H54 (cell line): ENCODE measurements at regions not wholly inside any gene's neighbourhood (a gene's known extent, or its start where the extent isn't known, plus 50 kb on each side); places are given as distances from the start of the nearest gene placed in this dataset.

Experiments
- DNase-seq: peaks from one replicate; pipeline ENCODE4 v3.0.0; 2011; ENCODE audit warnings: low spot score, mixed read lengths; ENCODE audit not compliant: insufficient read length
- FAIRE-seq: peaks from 3 replicates; lab custom pipeline; 2011; peaks lifted over from hg19 to GRCh38; lab: Jason Lieb, UNC
- POLR2A ChIP-seq: IDR thresholded peaks from 2 replicates; pipeline ENCODE4 v1.6.1; 2011; ENCODE audit warnings: low read depth, mild to moderate bottlenecking, low read length

DNA sequence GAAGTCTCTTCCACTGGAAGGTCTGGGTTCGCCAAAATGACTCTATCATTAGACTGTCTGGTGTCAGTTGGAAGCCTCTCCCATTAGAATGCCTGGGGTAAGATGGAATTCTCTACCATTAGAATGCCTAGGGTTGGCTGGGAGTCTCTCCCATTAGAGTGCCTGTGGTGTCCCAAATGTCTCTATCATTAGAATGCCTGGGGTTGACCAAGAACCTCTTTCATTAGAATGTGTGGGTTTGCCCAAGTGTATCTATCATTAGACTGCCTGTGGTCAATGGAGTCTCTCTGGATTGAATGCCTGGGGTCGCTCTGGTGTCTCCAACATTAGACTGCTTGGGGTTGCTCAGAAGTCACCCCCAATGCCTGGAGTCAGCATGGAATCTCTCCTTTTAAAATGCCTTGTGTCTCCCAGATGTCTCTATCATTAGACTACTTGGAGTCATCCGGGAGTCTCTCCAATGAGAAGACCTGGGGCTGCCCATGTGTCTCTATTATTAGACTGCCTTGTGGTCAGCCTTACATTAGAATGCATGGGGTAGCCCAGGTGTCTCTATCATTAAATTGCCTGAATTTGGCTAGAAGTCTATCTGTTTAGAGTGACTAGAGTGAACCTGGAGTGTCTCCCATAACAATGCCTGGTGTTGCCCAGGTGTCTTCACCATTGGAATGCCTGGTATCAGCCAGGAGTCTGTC, 1518.4 kb downstream of the UQCRFS1 start:
- FAIRE-seq (no peak), DNase-seq (no peak)
- no peak for TF ChIP-seq POLR2A

GRCh38 chr19:27691991-27692390, 1521.0 kb downstream of the UQCRFS1 start:
- no peak for DNase-seq
- TF ChIP-seq POLR2A: no peak
- FAIRE-seq: no peak

GRCh38 chr19:27689734-27690241, 1523.2 kb downstream of the UQCRFS1 start:
- no peak for TF ChIP-seq POLR2A
- DNase-seq: no peak
- no peak for FAIRE-seq

GRCh38 chr19:27684293-27684692, 1528.7 kb downstream of the UQCRFS1 start:
- DNase-seq (no peak), FAIRE-seq (no peak)
- no peak for TF ChIP-seq POLR2A

GRCh38 chr19:27681972-27682371, 1531.0 kb downstream of the UQCRFS1 start:
- DNase-seq: no peak
- FAIRE-seq: no peak
- TF ChIP-seq POLR2A: no peak

DNA sequence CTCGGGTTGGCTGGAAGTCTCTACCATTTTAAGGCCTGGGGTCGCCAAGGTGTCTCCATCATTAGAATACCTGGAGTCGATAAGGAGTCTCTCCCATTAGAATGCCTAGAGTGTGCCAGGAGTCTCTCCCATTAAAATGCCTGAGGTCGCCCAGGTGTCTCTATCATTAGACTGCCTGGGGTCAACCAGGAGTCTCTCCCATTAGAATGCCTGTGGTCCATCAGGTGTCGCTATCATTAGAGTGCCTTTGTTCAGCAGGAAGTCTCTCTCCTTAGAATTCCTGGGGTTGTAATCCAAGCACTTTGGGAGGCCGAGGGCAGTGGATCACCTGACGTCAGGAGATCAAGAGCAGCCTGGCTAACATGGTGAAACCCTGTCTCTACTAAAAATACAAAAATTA, 1533.0 kb downstream of the UQCRFS1 start:
- TF ChIP-seq POLR2A: no peak
- FAIRE-seq (no peak), DNase-seq (no peak)

DNA sequence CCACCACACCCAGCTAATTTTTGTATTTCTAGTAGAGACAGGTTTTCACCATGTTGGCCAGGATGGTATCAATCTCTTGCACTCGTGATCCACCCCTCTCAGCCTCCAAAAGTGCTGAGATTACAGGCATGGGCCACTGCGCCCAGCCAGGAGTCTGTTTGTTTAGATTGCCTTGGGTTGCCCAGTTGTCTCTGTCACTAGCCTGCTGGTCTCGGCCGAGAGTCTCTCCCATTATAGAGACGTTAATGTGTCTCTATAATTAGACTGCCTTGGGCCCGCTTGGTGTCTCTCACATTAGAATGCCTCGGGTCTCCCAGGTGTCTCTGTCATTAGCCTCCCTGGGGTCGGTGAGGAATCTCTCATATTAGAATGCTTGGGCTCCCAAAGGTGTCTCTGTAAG, 1533.6 kb downstream of the UQCRFS1 start:
- FAIRE-seq: no peak
- no peak for TF ChIP-seq POLR2A
- no peak for DNase-seq

- no peak for TF ChIP-seq POLR2A
- FAIRE-seq: no peak
- no peak for DNase-seq
Measured at GRCh38 chr19:27676877-27677276, 1536.1 kb downstream of the UQCRFS1 start.

- no peak for TF ChIP-seq POLR2A
- FAIRE-seq (no peak), DNase-seq (no peak)
Measured at GRCh38 chr19:27676334-27676733, 1536.6 kb downstream of the UQCRFS1 start.

GRCh38 chr19:27675771-27676170, 1537.2 kb downstream of the UQCRFS1 start:
- TF ChIP-seq POLR2A: no peak
- DNase-seq (no peak), FAIRE-seq (no peak)

- FAIRE-seq: no peak
- DNase-seq: no peak
- no peak for TF ChIP-seq POLR2A
Measured at GRCh38 chr19:27674701-27675100, 1538.2 kb downstream of the UQCRFS1 start.

GRCh38 chr19:27673986-27674385, 1539.0 kb downstream of the UQCRFS1 start:
- TF ChIP-seq POLR2A: no peak
- FAIRE-seq (no peak), DNase-seq (no peak)

- TF ChIP-seq POLR2A: no peak
- no peak for DNase-seq
- no peak for FAIRE-seq
Measured at GRCh38 chr19:27672309-27673047, 1540.5 kb downstream of the UQCRFS1 start.

DNA sequence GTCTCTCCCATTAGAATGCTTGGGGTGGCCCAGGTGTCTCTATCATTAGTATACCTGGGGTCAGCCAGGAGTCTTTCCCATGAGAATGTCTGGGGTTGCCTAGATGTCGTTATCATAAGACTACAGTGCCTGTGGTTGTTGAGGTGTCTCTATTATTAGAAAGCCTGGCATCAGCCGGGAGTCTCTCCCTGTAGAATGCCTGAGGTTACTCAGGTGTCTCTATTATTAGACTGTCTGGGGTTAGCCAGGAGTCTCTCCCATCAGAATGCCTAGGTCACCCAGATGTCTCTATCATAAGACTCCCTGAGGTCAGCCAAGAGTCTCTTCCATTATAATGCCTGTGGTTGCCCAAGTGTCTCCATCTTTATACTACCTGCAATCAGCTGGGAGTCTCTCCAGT, 1541.1 kb downstream of the UQCRFS1 start:
- TF ChIP-seq POLR2A: no peak
- FAIRE-seq: no peak

DNA sequence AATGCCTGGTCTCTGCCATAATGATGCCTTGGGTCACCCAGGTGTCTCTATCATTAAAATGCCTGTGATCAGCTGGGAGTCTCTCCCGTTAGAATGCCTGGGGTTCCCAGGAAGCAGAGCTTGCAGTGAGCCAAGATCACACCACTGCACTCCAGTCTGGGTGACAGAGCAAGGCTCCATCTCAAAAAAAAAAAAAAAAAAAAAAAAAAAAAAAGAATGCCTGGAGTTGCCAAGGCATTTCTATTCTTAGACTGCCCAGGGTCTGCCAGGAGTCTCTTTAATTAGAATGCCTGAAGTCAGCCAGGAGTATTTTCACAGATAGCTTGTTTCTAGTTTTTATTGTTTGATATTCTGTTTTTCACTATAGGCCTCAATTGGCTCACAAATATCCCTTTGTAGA, 1552.5 kb downstream of the UQCRFS1 start:
- no peak for FAIRE-seq
- no peak for TF ChIP-seq POLR2A
- DNase-seq: no peak

More for the DNA sequence above, 1541.1 kb downstream of the UQCRFS1 start:
- DNase-seq: no peak
